Activated naive CD8-positive, alpha-beta T cell (primary cell): ENCODE measurements at regions not wholly inside any gene's neighbourhood (a gene's known extent, or its start where the extent isn't known, plus 50 kb on each side); places are given as distances from the start of the nearest gene placed in this dataset.

Experiments used
- H3K27ac Mint-ChIP-seq: one replicate; pipeline ENCODE4 v1.8.0; 2021; ENCODE audit warnings: mixed read lengths
- H3K27me3 Mint-ChIP-seq: one replicate; pipeline ENCODE4 v1.8.0; 2021; ENCODE audit warnings: mixed read lengths
- H3K36me3 Mint-ChIP-seq: one replicate; pipeline ENCODE4 v1.8.0; 2021; ENCODE audit warnings: mixed read lengths
- H3K4me1 Mint-ChIP-seq: one replicate; pipeline ENCODE4 v1.8.0; 2021; ENCODE audit warnings: low read depth, mixed read lengths
- H3K4me3 Mint-ChIP-seq: one replicate; pipeline ENCODE4 v1.8.0; 2021; ENCODE audit warnings: mild to moderate bottlenecking, mixed read lengths
- H3K9me3 Mint-ChIP-seq: one replicate; pipeline ENCODE4 v1.8.0; 2021; ENCODE audit warnings: low read depth, mixed read lengths

GRCh38 chr4:16977081-16977480 is 78.6 kb upstream of the LDB2 start:
- Mint-ChIP-seq H3K9me3 (peaks cover 3% of the 10 kb centered on the region), H3K4me3 (no peak overlapping the region), H3K27ac (no peak overlapping the region), H3K4me1 (no peaks in the 10 kb centered on the region), H3K36me3 (no peaks in the 10 kb centered on the region), H3K27me3 (peaks cover 6% of the 10 kb centered on the region)

- Mint-ChIP-seq H3K9me3 (no peaks in the 10 kb centered on the region), H3K36me3 (no peaks in the 10 kb centered on the region), H3K27ac (no peak overlapping the region), H3K4me1 (no peaks in the 10 kb centered on the region), H3K27me3 (peaks cover 3% of the 10 kb centered on the region), H3K4me3 (no peak overlapping the region)
Measured at GRCh38 chr4:16969696-16970135, 71.3 kb upstream of the LDB2 start.

- Mint-ChIP-seq H3K9me3 (no peaks in the 10 kb centered on the region), H3K4me1 (no peaks in the 10 kb centered on the region), H3K27me3 (no peaks in the 10 kb centered on the region), H3K27ac (no peak overlapping the region), H3K4me3 (no peak overlapping the region), H3K36me3 (no peaks in the 10 kb centered on the region)
Measured at GRCh38 chr4:16967722-16968121, 69.3 kb upstream of the LDB2 start.

GRCh38 chr4:16959305-16959704 is 60.9 kb upstream of the LDB2 start:
- Mint-ChIP-seq H3K27ac (no peak overlapping the region), H3K4me3 (no peak overlapping the region), H3K9me3 (peaks cover 16% of the 10 kb centered on the region), H3K36me3 (peaks cover 5% of the 10 kb centered on the region), H3K27me3 (peaks cover 4% of the 10 kb centered on the region), H3K4me1 (no peaks in the 10 kb centered on the region)

GRCh38 chr4:16952896-16953630 is 54.6 kb upstream of the LDB2 start:
- no peak overlapping the region for H3K4me3 Mint-ChIP-seq
- H3K4me1 Mint-ChIP-seq = peaks cover 2% of the 10 kb centered on the region
- H3K27ac Mint-ChIP-seq = no peak overlapping the region
- peaks cover 7% of the 10 kb centered on the region for H3K9me3 Mint-ChIP-seq
- no peaks in the 10 kb centered on the region for H3K36me3 Mint-ChIP-seq
- H3K27me3 Mint-ChIP-seq = peaks cover 6% of the 10 kb centered on the region

- peaks cover 6% of the 10 kb centered on the region for H3K27me3 Mint-ChIP-seq
- no peak overlapping the region for H3K27ac Mint-ChIP-seq
- no peak overlapping the region for H3K4me3 Mint-ChIP-seq
- peaks cover 2% of the 10 kb centered on the region for H3K4me1 Mint-ChIP-seq
- no peaks in the 10 kb centered on the region for H3K36me3 Mint-ChIP-seq
- peaks cover 7% of the 10 kb centered on the region for H3K9me3 Mint-ChIP-seq
Measured at GRCh38 chr4:16952462-16952871, 54.0 kb upstream of the LDB2 start.
